NCI-H2029 (cell line): ENCODE measurements at regions not wholly inside any gene's neighbourhood (a gene's known extent, or its start where the extent isn't known, plus 50 kb on each side); places are given as distances from the start of the nearest gene placed in this dataset.
"Not testable (repeated sequence)": the region's sequence is repeated elsewhere in the genome, so short reads cannot be mapped to it uniquely, and the experiment has no call there.

Experiments
- DNase-seq: peaks from one replicate; lab custom pipeline; 2025; lab: John Stamatoyannopoulos, UW

- DNase-seq, result peak; percentile 61
Measured at GRCh38 chr7:69232445-69233376, 365.6 kb upstream of the AUTS2 start.

- no peak for DNase-seq
Measured at GRCh38 chr7:69237541-69237940, 360.7 kb upstream of the AUTS2 start.

GRCh38 chr7:69243016-69243415 lies 355.3 kb upstream of the AUTS2 start:
- DNase-seq, result no peak

GRCh38 chr7:69244701-69245100 lies 353.6 kb upstream of the AUTS2 start:
- no peak for DNase-seq

GRCh38 chr7:69245646-69246045 lies 352.6 kb upstream of the AUTS2 start:
- DNase-seq, result no peak

GRCh38 chr7:69246758-69247157 lies 351.5 kb upstream of the AUTS2 start:
- DNase-seq, result no peak

GRCh38 chr7:69248382-69248828 lies 349.9 kb upstream of the AUTS2 start:
- DNase-seq, result not testable (repeated sequence)

GRCh38 chr7:69250958-69251357 lies 347.3 kb upstream of the AUTS2 start:
- no peak for DNase-seq

- DNase-seq, result no peak
Measured at GRCh38 chr7:69254643-69255042, 343.6 kb upstream of the AUTS2 start.

GRCh38 chr7:69256634-69257081 lies 341.6 kb upstream of the AUTS2 start:
- DNase-seq, result peak; percentile 91

GRCh38 chr7:69257592-69257991 lies 340.7 kb upstream of the AUTS2 start:
- no peak for DNase-seq

GRCh38 chr7:69259445-69259844 lies 338.8 kb upstream of the AUTS2 start:
- no peak for DNase-seq

GRCh38 chr7:69260023-69260422 lies 338.3 kb upstream of the AUTS2 start:
- no peak for DNase-seq

- DNase-seq, result no peak
Measured at GRCh38 chr7:69263550-69263949, 334.7 kb upstream of the AUTS2 start.

- no peak for DNase-seq
Measured at GRCh38 chr7:69269806-69270205, 328.5 kb upstream of the AUTS2 start.

GRCh38 chr7:69272101-69272500 lies 326.2 kb upstream of the AUTS2 start:
- DNase-seq, result peak; percentile 34

GRCh38 chr7:69276011-69276729 lies 322.1 kb upstream of the AUTS2 start:
- no peak for DNase-seq

GRCh38 chr7:69277366-69277765 lies 320.9 kb upstream of the AUTS2 start:
- no peak for DNase-seq

GRCh38 chr7:69282946-69283345 lies 315.3 kb upstream of the AUTS2 start:
- DNase-seq, result no peak

- no peak for DNase-seq
Measured at GRCh38 chr7:69283421-69283820, 314.9 kb upstream of the AUTS2 start.

GRCh38 chr7:69285854-69286253 lies 312.4 kb upstream of the AUTS2 start:
- DNase-seq, result no peak

- DNase-seq, result no peak
Measured at GRCh38 chr7:69295977-69296376, 302.3 kb upstream of the AUTS2 start.

GRCh38 chr7:69301253-69301652 lies 297.0 kb upstream of the AUTS2 start:
- DNase-seq, result no peak
